ENCODE measurements at regions not wholly inside any gene's neighbourhood (a gene's known extent, or its start where the extent isn't known, plus 50 kb on each side); places are given as distances from the start of the nearest gene placed in this dataset.

DNA sequence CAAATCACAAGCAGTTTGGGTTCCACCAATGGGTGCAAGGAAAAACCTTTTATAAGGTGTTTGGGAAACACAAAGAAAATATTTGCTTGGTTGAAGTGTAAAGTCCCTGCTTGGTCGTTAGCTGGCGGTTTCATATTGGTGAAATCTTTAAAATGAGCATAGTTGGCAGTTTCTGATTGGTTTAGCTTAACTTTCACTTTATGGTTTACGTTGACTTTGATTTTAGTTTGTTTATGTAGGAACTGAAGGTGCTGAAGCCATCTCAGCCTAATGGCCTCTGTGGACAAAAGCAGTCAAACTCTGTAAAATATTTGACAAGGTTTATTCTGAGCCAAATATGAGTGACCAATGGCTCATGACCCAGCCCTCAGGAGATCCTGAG, 76.6 kb upstream of the PPM1J start:
- Histone ChIP-seq H4K91ac (ENCODE audit: insufficient read depth, low read depth, low read length) (no peak overlapping the region), H4K20me1 (ENCODE audit: insufficient read depth, low read length) (no peaks in the 10 kb centered on the region), H3K4me2 (ENCODE audit: low read depth, low read length) (peak overlapping the region; percentile 42; the same call in 1 of the 2 replicates), H2BK5ac (ENCODE audit: low read depth, low read length, poor library complexity, severe bottlenecking) (no peak overlapping the region), H3K4ac (ENCODE audit: low read depth, low read length) (no peak overlapping the region), H3K56ac (ENCODE audit: extremely low read depth, insufficient read depth, low read length) (no peak overlapping the region), H3K9ac (ENCODE audit: low read depth, low read length) (no peak overlapping the region), H2BK15ac (ENCODE audit: low read depth, low read length) (no peak overlapping the region), H3K27ac (ENCODE audit: insufficient read depth, low read length) (no peak overlapping the region), H3K23ac (ENCODE audit: low read depth, low read length) (no peak overlapping the region), H3K18ac (ENCODE audit: low read depth, low read length) (no peak overlapping the region), H3K79me1 (ENCODE audit: low read depth in 1 of 2, low read length in 2 of 2) (no peaks in the 10 kb centered on the region), H3K36me3 (ENCODE audit: control insufficient read depth, insufficient read depth, low read length) (no peaks in the 10 kb centered on the region), H3K9me1 (ENCODE audit: insufficient read depth, low read length) (no peaks in the 10 kb centered on the region), H3K4me1 (ENCODE audit: control insufficient read depth, insufficient read depth, low read length) (no peaks in the 10 kb centered on the region), H2BK20ac (ENCODE audit: low read depth, low read length) (no peak overlapping the region), H4K5ac (ENCODE audit: low read depth, low read length) (no peak overlapping the region), H2BK120ac (ENCODE audit: low read depth, low read length) (no peak overlapping the region), H4K8ac (ENCODE audit: low read depth in 2 of 2, low read length in 2 of 2) (no peak overlapping the region), H2AK5ac (ENCODE audit: low read depth, low read length) (no peak overlapping the region), H3K4me3 (ENCODE audit: insufficient read depth, low read depth, low read length) (no peak overlapping the region), H3K9me3 (ENCODE audit: control insufficient read depth, insufficient read depth, low read length) (no peaks in the 10 kb centered on the region), H2AK9ac (replicated peaks; ENCODE audit: low read depth, low read length, poor library complexity) (no peak overlapping the region), H2AFZ (replicated peaks; ENCODE audit: low read length, poor library complexity) (no peak overlapping the region), H3K27me3 (ENCODE audit: control insufficient read depth, insufficient read depth, low read length) (peaks cover 2% of the 10 kb centered on the region), H3K14ac (replicated peaks; ENCODE audit: low read depth, low read length) (no peak overlapping the region)
- CTCF ChIA-PET, result no interaction called here
- TF ChIP-seq RAD21 (IDR thresholded peaks at IDR 0.05; ENCODE audit: low read length) (no peak), SMC3 (IDR thresholded peaks at IDR 0.05; ENCODE audit: low read depth, low read length) (no peak), POLR2A (IDR thresholded peaks at IDR 0.05; ENCODE audit: low read depth, low read length) (no peak), RCOR1 (IDR thresholded peaks at IDR 0.05; ENCODE audit: insufficient replicate concordance, low read length) (no peak), CHD1 (IDR thresholded peaks at IDR 0.05; ENCODE audit: low read depth, low read length) (no peak), NFE2L2 (IDR thresholded peaks at IDR 0.05; ENCODE audit: low read depth, low read length) (no peak), MXI1 (IDR thresholded peaks at IDR 0.05; ENCODE audit: borderline replicate concordance, low read depth, low read length) (no peak), RFX5 (IDR thresholded peaks at IDR 0.05; ENCODE audit: low read depth, low read length) (no peak), MAZ (IDR thresholded peaks at IDR 0.05; ENCODE audit: borderline replicate concordance, low read depth, low read length) (no peak), FOS (IDR thresholded peaks at IDR 0.05; ENCODE audit: low read depth, low read length) (no peak), BHLHE40 (IDR thresholded peaks at IDR 0.05; ENCODE audit: low read depth, low read length) (no peak), CEBPB (IDR thresholded peaks at IDR 0.05; ENCODE audit: low read depth, low read length) (no peak)
- TF ChIP-seq, protein P1, sequence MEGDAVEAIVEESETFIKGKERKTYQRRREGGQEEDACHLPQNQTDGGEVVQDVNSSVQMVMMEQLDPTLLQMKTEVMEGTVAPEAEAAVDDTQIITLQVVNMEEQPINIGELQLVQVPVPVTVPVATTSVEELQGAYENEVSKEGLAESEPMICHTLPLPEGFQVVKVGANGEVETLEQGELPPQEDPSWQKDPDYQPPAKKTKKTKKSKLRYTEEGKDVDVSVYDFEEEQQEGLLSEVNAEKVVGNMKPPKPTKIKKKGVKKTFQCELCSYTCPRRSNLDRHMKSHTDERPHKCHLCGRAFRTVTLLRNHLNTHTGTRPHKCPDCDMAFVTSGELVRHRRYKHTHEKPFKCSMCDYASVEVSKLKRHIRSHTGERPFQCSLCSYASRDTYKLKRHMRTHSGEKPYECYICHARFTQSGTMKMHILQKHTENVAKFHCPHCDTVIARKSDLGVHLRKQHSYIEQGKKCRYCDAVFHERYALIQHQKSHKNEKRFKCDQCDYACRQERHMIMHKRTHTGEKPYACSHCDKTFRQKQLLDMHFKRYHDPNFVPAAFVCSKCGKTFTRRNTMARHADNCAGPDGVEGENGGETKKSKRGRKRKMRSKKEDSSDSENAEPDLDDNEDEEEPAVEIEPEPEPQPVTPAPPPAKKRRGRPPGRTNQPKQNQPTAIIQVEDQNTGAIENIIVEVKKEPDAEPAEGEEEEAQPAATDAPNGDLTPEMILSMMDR (conservative IDR thresholded peaks at IDR 0.05; ENCODE audit: low read depth, low read length), result no peak
- TF ChIP-seq, protein P2, sequence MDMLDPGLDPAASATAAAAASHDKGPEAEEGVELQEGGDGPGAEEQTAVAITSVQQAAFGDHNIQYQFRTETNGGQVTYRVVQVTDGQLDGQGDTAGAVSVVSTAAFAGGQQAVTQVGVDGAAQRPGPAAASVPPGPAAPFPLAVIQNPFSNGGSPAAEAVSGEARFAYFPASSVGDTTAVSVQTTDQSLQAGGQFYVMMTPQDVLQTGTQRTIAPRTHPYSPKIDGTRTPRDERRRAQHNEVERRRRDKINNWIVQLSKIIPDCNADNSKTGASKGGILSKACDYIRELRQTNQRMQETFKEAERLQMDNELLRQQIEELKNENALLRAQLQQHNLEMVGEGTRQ (IDR thresholded peaks at IDR 0.05; ENCODE audit: low read depth, low read length), result no peak
- POLR2A ChIA-PET (ENCODE audit: unreplicated experiment), result no interaction called here
- in situ Hi-C loops (cut with MboI; ENCODE audit: low sequenced_read_pairs) (no loop called here), dilution Hi-C loops (cut with HindIII; ENCODE audit: low sequenced_read_pairs, unreplicated experiment) (no loop called here), intact Hi-C loops (cut with micrococcal nuclease) (no loop called here)
- BruUV-seq (replicated peaks), result no TSS peak
- WGBS, 2 experiments (ENCODE audit: extremely low coverage in 2 of 2, insufficient read length in 1 of 2), result 60% methylated on average over 1 of the region's 3 CpGs; no CpG with 5 or more reads in 1 of the 2 experiments
- DNase-seq (no peak), ATAC-seq (ENCODE audit: low read depth) (peak; percentile 40)

Measured in IMR-90 (cell line).